GM23338 (cell line): ENCODE measurements at regions not wholly inside any gene's neighbourhood (a gene's known extent, or its start where the extent isn't known, plus 50 kb on each side); places are given as distances from the start of the nearest gene placed in this dataset.

Experiments used
- ATAC-seq: fragments of 200-7000 bp; cut with Tn5 transposase; 3 replicates; pipeline ENCODE4 v1.9.1; 2020
- DNase-seq: peaks from one replicate; pipeline ENCODE4 v3.0.0-alpha.2; 2015; ENCODE audit warnings: low spot score
- H2AFZ ChIP-seq: fragments of 200-600 bp; sonication (generic); 2 replicates; pipeline ENCODE4 v1.8.0; 2016; ENCODE audit warnings: antibody characterized with exemption, mild to moderate bottlenecking, moderate library complexity
- H3F3A ChIP-seq: fragments of 200-600 bp; sonication (generic); replicated peaks from 2 replicates; pipeline ENCODE4 v1.8.0; 2017; ENCODE audit warnings: antibody characterized with exemption, mixed run types, low read depth
- H3K27ac ChIP-seq: fragments of 200-600 bp; sonication (generic); 2 replicates; pipeline ENCODE4 v1.6.1; 2016; ENCODE audit warnings: low read depth
- H3K27me3 ChIP-seq: fragments of 200-600 bp; sonication (generic); 2 replicates; pipeline ENCODE4 v1.8.0; 2016; ENCODE audit warnings: mild to moderate bottlenecking, mixed run types, moderate library complexity; ENCODE audit not compliant: insufficient read depth
- H3K36me3 ChIP-seq: fragments of 200-600 bp; sonication (generic); 2 replicates; pipeline ENCODE4 v1.8.0; 2016; ENCODE audit warnings: mild to moderate bottlenecking; ENCODE audit not compliant: insufficient read depth
- H3K4me1 ChIP-seq: fragments of 200-600 bp; sonication (generic); 2 replicates; pipeline ENCODE4 v1.8.0; 2016; ENCODE audit warnings: mild to moderate bottlenecking, moderate library complexity; ENCODE audit not compliant: insufficient read depth
- H3K4me2 ChIP-seq: fragments of 200-600 bp; sonication (generic); 2 replicates; pipeline ENCODE4 v1.7.1; 2017; ENCODE audit warnings: mixed run types
- H3K4me3 ChIP-seq: fragments of 200-600 bp; sonication (generic); 2 replicates; pipeline ENCODE4 v1.6.1; 2016; ENCODE audit warnings: mixed run types
- H3K79me2 ChIP-seq: fragments of 200-600 bp; sonication (generic); replicated peaks from 2 replicates; pipeline ENCODE4 v1.8.0; 2017; ENCODE audit warnings: mild to moderate bottlenecking; ENCODE audit not compliant: insufficient read depth
- H3K9me2 ChIP-seq: fragments of 200-600 bp; sonication (generic); 2 replicates; pipeline ENCODE4 v1.8.0; 2017; ENCODE audit not compliant: insufficient read depth
- H4K20me1 ChIP-seq: fragments of 200-600 bp; sonication (generic); replicated peaks from 2 replicates; pipeline ENCODE4 v1.8.0; 2017; ENCODE audit warnings: mild to moderate bottlenecking; ENCODE audit not compliant: insufficient read depth
- H3K27ac Mint-ChIP-seq: 2 replicates; pipeline ENCODE4 v1.8.0; 2020; ENCODE audit warnings: inconsistent platforms, mild to moderate bottlenecking, moderate library complexity, mixed read lengths
- H3K27me3 Mint-ChIP-seq: 3 replicates; pipeline ENCODE4 v1.8.0; 2022; ENCODE audit warnings: low read depth, mild to moderate bottlenecking, moderate library complexity, mixed read lengths, inconsistent platforms; ENCODE audit not compliant: insufficient read depth, poor library complexity
- H3K36me3 Mint-ChIP-seq: 3 replicates; pipeline ENCODE4 v1.8.0; 2021; ENCODE audit warnings: low read depth, mild to moderate bottlenecking, inconsistent platforms, moderate library complexity, mixed read lengths
- H3K4me1 Mint-ChIP-seq: 3 replicates; pipeline ENCODE4 v1.8.0; 2020; ENCODE audit warnings: mild to moderate bottlenecking, inconsistent platforms, mixed read lengths
- H3K4me3 Mint-ChIP-seq: 3 replicates; pipeline ENCODE4 v1.8.0; 2021; ENCODE audit warnings: moderate library complexity, mild to moderate bottlenecking, inconsistent platforms, mixed read lengths
- H3K9me3 Mint-ChIP-seq: 3 replicates; pipeline ENCODE4 v1.8.0; 2020; ENCODE audit warnings: moderate library complexity, mild to moderate bottlenecking, inconsistent platforms, mixed read lengths
- CREB1 ChIP-seq: fragments of 250-450 bp; sonication (Bioruptor Pico); IDR thresholded peaks from 2 replicates; pipeline ENCODE4 v1.5.0; 2020; ENCODE audit warnings: low read depth, mild to moderate bottlenecking, moderate library complexity
- EZH2 ChIP-seq: fragments of 200-600 bp; sonication (generic); IDR thresholded peaks from one replicate; pipeline ENCODE4 v1.8.0; 2017; ENCODE audit warnings: antibody characterized with exemption, mild to moderate bottlenecking, low read depth; ENCODE audit not compliant: unreplicated experiment
- EZH2phosphoT487 ChIP-seq: fragments of 200-600 bp; sonication (generic); IDR thresholded peaks from one replicate; pipeline ENCODE4 v1.8.1; 2018; ENCODE audit warnings: antibody characterized with exemption; ENCODE audit not compliant: unreplicated experiment
- JUNB ChIP-seq: IDR thresholded peaks from one replicate; pipeline ENCODE4 v1.6.1; 2016; ENCODE audit warnings: antibody characterized with exemption; ENCODE audit not compliant: unreplicated experiment
- NANOG ChIP-seq: IDR thresholded peaks from 2 replicates; pipeline ENCODE4 v1.6.1; 2016; ENCODE audit warnings: antibody characterized with exemption, borderline replicate concordance
- POLR2AphosphoS5 ChIP-seq: IDR thresholded peaks from 2 replicates; pipeline ENCODE4 v1.6.1; 2016; ENCODE audit warnings: antibody characterized with exemption, low read depth
- STAT1 ChIP-seq: IDR thresholded peaks from one replicate; pipeline ENCODE4 v1.6.1; 2016; ENCODE audit warnings: antibody characterized with exemption; ENCODE audit not compliant: unreplicated experiment
- ZNF331 ChIP-seq: fragments of 250-450 bp; sonication (Bioruptor Pico); IDR thresholded peaks from 2 replicates; pipeline ENCODE4 v1.5.0; 2020; ENCODE audit warnings: low read depth, mild to moderate bottlenecking, moderate library complexity
- TF ChIP-seq, protein P1 (sequence below): IDR thresholded peaks from one replicate; pipeline ENCODE4 v1.6.1; 2018; ENCODE audit warnings: antibody characterized with exemption; ENCODE audit not compliant: unreplicated experiment
- TF ChIP-seq, protein P2 (sequence below), 2 experiments: fragments of 200-600 bp in 1 of 2; sonication (generic) in 1 of 2; conservative IDR thresholded peaks; 2 replicates each; pipeline versions ENCODE4 v1.5.1 to v1.6.1; 2016 to 2017; ENCODE audit warnings: antibody characterized with exemption in 2 of 2, low read depth in 2 of 2, mild to moderate bottlenecking in 2 of 2, moderate library complexity in 1 of 2
- TF ChIP-seq, protein P3 (sequence below): IDR thresholded peaks from 2 replicates; pipeline ENCODE4 v1.6.1; 2016; ENCODE audit warnings: antibody characterized with exemption

DNA sequence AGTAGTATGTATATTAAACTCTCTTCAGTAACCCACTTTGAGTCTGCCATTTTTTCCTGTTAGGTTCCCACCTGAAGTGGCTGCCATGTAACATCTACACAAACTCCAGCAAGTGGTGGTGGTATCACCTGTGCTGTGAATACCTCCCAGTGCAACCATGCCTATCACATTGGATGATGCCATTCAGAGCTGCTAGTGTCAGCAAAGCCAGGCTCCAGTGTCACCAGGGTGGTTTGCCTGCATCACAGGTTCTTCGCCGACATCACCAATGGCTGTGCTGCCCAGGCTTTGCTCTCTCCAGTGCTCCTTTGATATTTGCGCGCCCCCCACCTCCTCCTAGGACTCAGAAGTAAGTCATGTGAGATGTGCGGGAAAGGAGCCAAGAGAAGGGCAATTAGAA lies 162.6 kb upstream of the FOXA2 start (continued):
- TF ChIP-seq, protein P1, sequence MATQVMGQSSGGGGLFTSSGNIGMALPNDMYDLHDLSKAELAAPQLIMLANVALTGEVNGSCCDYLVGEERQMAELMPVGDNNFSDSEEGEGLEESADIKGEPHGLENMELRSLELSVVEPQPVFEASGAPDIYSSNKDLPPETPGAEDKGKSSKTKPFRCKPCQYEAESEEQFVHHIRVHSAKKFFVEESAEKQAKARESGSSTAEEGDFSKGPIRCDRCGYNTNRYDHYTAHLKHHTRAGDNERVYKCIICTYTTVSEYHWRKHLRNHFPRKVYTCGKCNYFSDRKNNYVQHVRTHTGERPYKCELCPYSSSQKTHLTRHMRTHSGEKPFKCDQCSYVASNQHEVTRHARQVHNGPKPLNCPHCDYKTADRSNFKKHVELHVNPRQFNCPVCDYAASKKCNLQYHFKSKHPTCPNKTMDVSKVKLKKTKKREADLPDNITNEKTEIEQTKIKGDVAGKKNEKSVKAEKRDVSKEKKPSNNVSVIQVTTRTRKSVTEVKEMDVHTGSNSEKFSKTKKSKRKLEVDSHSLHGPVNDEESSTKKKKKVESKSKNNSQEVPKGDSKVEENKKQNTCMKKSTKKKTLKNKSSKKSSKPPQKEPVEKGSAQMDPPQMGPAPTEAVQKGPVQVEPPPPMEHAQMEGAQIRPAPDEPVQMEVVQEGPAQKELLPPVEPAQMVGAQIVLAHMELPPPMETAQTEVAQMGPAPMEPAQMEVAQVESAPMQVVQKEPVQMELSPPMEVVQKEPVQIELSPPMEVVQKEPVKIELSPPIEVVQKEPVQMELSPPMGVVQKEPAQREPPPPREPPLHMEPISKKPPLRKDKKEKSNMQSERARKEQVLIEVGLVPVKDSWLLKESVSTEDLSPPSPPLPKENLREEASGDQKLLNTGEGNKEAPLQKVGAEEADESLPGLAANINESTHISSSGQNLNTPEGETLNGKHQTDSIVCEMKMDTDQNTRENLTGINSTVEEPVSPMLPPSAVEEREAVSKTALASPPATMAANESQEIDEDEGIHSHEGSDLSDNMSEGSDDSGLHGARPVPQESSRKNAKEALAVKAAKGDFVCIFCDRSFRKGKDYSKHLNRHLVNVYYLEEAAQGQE = no peak
- TF ChIP-seq, protein P2, sequence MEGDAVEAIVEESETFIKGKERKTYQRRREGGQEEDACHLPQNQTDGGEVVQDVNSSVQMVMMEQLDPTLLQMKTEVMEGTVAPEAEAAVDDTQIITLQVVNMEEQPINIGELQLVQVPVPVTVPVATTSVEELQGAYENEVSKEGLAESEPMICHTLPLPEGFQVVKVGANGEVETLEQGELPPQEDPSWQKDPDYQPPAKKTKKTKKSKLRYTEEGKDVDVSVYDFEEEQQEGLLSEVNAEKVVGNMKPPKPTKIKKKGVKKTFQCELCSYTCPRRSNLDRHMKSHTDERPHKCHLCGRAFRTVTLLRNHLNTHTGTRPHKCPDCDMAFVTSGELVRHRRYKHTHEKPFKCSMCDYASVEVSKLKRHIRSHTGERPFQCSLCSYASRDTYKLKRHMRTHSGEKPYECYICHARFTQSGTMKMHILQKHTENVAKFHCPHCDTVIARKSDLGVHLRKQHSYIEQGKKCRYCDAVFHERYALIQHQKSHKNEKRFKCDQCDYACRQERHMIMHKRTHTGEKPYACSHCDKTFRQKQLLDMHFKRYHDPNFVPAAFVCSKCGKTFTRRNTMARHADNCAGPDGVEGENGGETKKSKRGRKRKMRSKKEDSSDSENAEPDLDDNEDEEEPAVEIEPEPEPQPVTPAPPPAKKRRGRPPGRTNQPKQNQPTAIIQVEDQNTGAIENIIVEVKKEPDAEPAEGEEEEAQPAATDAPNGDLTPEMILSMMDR (conservative IDR thresholded peaks at IDR 0.05; ENCODE audit: low read depth in 2 of 2) = no peak
- TF ChIP-seq ZNF331 (CRISPR knock-in tag) = no peak
- no peak for TF ChIP-seq STAT1
- TF ChIP-seq NANOG = no peak
- TF ChIP-seq CREB1 (CRISPR knock-in tag) = no peak
- no peak for TF ChIP-seq EZH2phosphoT487
- no peak for TF ChIP-seq JUNB
- TF ChIP-seq, protein P3, sequence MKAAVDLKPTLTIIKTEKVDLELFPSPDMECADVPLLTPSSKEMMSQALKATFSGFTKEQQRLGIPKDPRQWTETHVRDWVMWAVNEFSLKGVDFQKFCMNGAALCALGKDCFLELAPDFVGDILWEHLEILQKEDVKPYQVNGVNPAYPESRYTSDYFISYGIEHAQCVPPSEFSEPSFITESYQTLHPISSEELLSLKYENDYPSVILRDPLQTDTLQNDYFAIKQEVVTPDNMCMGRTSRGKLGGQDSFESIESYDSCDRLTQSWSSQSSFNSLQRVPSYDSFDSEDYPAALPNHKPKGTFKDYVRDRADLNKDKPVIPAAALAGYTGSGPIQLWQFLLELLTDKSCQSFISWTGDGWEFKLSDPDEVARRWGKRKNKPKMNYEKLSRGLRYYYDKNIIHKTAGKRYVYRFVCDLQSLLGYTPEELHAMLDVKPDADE = no peak

DNA sequence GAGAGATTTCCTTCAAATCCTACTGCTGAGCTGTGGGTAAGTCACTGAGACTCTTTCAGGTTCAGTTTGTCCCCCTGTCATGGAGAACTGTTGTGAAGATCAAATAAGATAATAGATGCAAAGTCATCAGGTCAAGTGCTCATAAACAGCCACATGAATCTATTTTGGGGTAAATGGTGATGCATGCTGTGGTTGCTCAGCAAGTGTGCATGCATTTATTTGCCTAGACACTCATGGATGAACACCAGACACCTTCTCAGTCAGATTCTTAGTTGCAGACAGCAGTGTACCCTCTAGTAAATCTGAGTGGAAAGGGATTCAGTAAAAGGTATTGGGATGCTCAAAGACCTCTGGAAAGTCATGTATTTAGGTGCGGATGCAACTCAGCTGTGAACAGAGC lies 168.0 kb upstream of the FOXA2 start:
- Histone ChIP-seq H3K9me2 (peaks cover 6% of the 10 kb centered on the region; the same call in 1 of the 2 replicates), H3K4me1 (no peaks in the 10 kb centered on the region), H4K20me1 (no peaks in the 10 kb centered on the region), H3K36me3 (no peaks in the 10 kb centered on the region), H3K4me3 (no peak overlapping the region), H3K27me3 (no peaks in the 10 kb centered on the region), H2AFZ (no peak overlapping the region), H3F3A (no peaks in the 10 kb centered on the region), H3K79me2 (no peaks in the 10 kb centered on the region), H3K27ac (no peak overlapping the region), H3K4me2 (no peak overlapping the region)
- H3K9me3 Mint-ChIP-seq = no peaks in the 10 kb centered on the region
- ATAC-seq = no peak
- no peaks in the 10 kb centered on the region for H3K36me3 Mint-ChIP-seq
- no peaks in the 10 kb centered on the region for H3K4me1 Mint-ChIP-seq
- peaks cover 10% of the 10 kb centered on the region for H3K27me3 Mint-ChIP-seq
- H3K27ac Mint-ChIP-seq = no peak overlapping the region
- no peak for DNase-seq
- no peak overlapping the region for H3K4me3 Mint-ChIP-seq
- TF ChIP-seq POLR2AphosphoS5 (no peak), EZH2 (no peak), ZNF331 (CRISPR knock-in tag) (no peak)
- TF ChIP-seq, protein P3 = no peak
- TF ChIP-seq, protein P2 (conservative IDR thresholded peaks at IDR 0.05; ENCODE audit: low read depth in 2 of 2) = no peak
